ENCODE measurements at regions not wholly inside any gene's neighbourhood (a gene's known extent, or its start where the extent isn't known, plus 50 kb on each side); places are given as distances from the start of the nearest gene placed in this dataset.

DNA sequence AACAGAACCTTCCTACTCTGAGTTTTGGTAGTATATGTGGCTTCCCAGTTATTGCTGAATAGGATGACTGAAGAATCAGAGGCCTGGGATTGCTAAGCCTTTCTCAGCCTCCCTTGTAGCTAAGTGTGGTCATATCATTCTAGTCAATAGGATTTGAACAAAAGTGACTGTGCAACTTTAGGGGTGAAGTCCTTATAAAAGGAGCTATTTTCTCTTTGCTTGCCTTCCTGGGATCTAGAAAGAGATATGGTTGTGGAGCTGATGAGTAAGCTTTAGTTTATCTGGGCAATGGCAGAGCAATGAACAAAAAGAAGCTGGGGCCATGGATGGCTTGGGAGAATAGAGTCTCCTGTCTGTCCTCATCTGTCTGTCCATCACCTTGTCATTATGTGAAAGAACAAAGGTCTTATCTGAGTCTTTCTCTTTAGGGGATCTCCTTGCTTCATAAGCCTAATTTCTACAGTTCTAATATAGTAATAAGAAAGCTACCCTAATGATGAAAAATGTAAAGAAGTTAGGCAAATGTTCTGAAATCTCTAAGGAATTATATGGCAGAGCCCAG, 91.5 kb downstream of the TENT5C start (continued):
- TF ChIP-seq, protein P1, sequence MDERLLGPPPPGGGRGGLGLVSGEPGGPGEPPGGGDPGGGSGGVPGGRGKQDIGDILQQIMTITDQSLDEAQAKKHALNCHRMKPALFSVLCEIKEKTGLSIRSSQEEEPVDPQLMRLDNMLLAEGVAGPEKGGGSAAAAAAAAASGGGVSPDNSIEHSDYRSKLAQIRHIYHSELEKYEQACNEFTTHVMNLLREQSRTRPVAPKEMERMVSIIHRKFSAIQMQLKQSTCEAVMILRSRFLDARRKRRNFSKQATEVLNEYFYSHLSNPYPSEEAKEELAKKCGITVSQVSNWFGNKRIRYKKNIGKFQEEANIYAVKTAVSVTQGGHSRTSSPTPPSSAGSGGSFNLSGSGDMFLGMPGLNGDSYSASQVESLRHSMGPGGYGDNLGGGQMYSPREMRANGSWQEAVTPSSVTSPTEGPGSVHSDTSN (CRISPR knock-in tag; IDR thresholded peaks at IDR 0.05; ENCODE audit: low read depth): no peak
- TF ChIP-seq, protein P1 (tag; conservative IDR thresholded peaks at IDR 0.05; ENCODE audit: low read depth): peak; percentile 79
- TF ChIP-seq EP300 (IDR thresholded peaks at IDR 0.05; ENCODE audit: low read length) (peak; percentile 35; the same call in 1 of the 2 replicates), EHMT2 (IDR thresholded peaks at IDR 0.05) (peak; percentile 75; the same call in 1 of the 2 replicates), SMARCE1 (IDR thresholded peaks at IDR 0.05) (0 out of 2 replicates have a peak, but pooled peaks have one; percentile 52), BRD9 (IDR thresholded peaks at IDR 0.05; ENCODE audit: low read depth, partially characterized antibody) (peak; percentile 27), ZNF134 (CRISPR knock-in tag; conservative IDR thresholded peaks at IDR 0.05) (no peak), NFE2 (IDR thresholded peaks at IDR 0.05; ENCODE audit: low read depth) (peak; percentile 80), ZNF699 (CRISPR knock-in tag; IDR thresholded peaks at IDR 0.05; ENCODE audit: insufficient replicate concordance) (no peak), BACH1 (tag; IDR thresholded peaks at IDR 0.05) (peak; percentile 29; the same call in 1 of the 2 replicates), FOSL1 (tag; conservative IDR thresholded peaks at IDR 0.05) (peak; percentile 74), POLR2G (IDR thresholded peaks at IDR 0.05; ENCODE audit: low read depth, low read length) (no peak)
- TF ChIP-seq, protein P2, sequence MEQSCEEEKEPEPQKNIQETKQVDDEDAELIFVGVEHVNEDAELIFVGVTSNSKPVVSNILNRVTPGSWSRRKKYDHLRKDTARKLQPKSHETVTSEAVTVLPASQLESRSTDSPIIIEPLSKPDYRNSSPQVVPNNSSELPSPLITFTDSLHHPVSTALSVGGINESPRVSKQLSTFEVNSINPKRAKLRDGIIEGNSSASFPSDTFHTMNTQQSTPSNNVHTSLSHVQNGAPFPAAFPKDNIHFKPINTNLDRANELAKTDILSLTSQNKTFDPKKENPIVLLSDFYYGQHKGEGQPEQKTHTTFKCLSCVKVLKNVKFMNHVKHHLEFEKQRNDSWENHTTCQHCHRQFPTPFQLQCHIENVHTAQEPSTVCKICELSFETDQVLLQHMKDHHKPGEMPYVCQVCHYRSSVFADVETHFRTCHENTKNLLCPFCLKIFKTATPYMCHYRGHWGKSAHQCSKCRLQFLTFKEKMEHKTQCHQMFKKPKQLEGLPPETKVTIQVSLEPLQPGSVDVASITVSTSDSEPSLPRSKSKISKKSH (CRISPR knock-in tag; IDR thresholded peaks at IDR 0.05): no peak
- TF ChIP-seq, protein P3, sequence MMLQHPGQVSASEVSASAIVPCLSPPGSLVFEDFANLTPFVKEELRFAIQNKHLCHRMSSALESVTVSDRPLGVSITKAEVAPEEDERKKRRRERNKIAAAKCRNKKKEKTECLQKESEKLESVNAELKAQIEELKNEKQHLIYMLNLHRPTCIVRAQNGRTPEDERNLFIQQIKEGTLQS (IDR thresholded peaks at IDR 0.05): peak; percentile 59; the same call in 1 of the 2 replicates
- TF ChIP-seq, protein P3 (CRISPR knock-in tag; conservative IDR thresholded peaks at IDR 0.05): no peak
